ENCODE measurements at regions not wholly inside any gene's neighbourhood (a gene's known extent, or its start where the extent isn't known, plus 50 kb on each side); places are given as distances from the start of the nearest gene placed in this dataset.
"Not testable (repeated sequence)": the region's sequence is repeated elsewhere in the genome, so short reads cannot be mapped to it uniquely, and the experiment has no call there.

DNA sequence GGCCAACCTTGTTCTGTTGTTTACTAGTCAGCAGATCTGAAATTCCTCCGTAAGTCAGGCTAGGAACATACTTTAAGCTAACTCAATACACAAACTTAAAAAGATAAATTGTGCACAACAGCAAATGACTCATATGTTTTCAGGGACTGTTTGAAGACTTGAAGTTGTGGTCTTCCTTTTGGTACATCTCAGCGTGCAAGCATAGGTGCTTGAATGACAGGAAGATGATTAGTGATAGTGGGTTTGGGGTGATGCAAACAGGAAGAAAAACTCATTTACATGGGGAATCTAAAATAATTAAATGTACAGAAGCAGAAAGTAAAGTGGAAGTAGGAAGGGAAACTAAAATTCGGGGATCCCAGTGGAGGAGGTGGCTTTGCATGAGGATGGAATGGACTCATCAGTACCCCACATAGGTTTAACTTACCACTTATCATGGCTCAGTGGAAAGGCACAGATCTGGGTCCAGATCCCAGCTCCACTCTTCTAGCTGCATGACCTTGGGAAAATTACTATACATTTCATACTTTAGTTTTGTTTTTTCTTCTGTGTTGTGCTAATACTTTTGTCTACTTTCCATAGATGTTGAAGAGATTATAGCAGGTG lies 122.3 kb downstream of the XCL2 start:
- DNase-seq (ENCODE audit: low read depth in 2 of 2, low spot score in 1 of 2): no peak

DNA sequence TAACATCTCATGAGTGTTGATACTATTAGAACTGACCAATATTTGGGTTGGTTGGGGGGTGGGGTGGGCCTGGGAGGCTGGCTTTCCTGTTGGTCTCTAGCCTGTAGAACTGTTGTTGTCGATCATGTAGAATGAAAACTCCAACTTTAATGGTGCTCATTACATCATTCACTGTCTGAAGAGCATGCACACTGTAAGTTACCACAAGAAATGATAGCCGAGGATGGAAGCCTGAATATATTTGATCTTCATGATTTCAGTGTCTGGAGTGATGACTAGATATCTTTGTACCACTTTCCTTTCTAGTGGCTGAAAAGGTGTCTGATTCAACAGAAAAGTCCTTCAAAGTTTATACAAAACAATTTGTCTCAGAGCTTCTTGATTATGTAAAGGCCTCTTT lies 123.6 kb downstream of the XCL2 start:
- DNase-seq (ENCODE audit: low read depth in 2 of 2, low spot score in 1 of 2): no peak

DNA sequence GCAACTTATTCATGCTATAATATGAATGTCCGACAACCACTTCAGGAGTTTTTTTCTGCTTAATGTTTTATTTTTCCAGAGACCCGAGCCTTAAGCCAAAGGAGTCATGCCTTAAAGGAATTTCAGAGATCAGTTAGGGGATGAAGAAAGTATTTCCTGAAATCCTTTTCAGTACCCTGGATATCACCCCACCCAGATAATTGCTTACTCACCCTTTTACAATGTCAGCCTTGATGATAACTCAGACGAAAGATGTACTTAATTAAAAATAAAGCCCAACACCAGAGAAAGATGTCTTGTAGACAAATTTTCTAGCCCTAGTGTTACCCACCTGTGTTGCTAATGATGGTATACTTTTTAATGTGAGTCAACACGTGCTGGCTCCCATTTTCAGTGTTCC lies 124.1 kb downstream of the XCL2 start:
- DNase-seq (ENCODE audit: low read depth in 2 of 2, low spot score in 1 of 2): no peak

DNA sequence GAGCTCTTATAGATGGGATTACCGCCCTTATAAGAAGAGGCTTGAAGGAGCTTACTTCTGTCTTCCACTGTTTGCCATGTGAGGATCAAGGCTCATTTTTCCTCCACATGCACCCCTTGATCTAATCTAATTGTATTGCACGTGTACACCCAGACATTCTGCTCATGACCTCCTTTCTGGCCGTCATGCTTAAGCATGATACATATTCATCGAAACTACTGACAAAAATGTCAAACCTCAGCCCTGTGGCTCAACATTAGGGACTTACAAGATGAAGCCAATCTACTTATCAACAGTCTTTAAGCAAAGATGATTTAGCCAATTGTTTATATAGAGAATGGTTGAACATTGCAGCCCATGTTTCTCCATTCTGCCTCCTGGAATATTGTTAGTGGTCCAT lies 127.6 kb downstream of the XCL2 start:
- no peak for DNase-seq (ENCODE audit: low read depth in 2 of 2, low spot score in 1 of 2)

DNA sequence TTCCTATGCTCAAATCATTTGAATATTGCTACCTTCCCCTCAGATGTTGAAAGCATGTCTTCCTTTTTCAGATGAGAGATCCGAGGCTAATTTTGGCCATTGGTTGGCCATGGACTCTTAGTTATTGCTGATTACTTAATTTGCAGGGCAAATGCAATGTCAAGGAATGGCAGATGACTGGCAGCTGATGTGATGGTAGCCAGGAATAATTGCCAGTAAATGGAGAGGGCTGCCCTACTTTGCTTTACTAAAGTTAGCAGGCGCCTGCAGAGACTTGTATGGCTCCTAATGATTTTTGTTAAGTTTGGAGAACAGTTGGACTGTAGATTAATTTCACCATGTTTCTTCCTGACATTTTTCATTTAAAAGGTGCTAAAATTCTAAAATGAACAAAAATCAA lies 128.9 kb downstream of the XCL2 start:
- no peak for DNase-seq (ENCODE audit: low read depth in 2 of 2, low spot score in 1 of 2)

DNA sequence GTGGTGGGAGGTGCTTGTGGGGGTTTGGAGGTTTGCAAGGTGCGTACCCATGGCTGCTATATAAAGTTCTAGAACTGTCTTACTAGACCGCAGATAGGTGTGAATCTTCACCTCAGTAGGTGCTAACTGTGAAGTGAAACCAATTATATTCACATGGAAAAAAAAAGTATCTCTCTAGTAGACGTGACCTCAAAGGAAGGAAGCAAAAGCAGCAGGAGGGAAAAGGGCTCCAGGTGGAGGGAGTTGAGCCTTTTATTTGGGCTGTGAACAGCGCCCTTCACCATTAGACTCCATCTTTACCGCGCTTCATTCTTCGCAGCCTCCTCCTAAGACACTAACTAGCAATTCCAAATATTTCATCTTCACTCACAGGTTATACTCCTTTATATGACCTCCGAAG lies 129.8 kb downstream of the TBX19 start:
- DNase-seq (ENCODE audit: low read depth in 2 of 2, low spot score in 1 of 2): no peak

DNA sequence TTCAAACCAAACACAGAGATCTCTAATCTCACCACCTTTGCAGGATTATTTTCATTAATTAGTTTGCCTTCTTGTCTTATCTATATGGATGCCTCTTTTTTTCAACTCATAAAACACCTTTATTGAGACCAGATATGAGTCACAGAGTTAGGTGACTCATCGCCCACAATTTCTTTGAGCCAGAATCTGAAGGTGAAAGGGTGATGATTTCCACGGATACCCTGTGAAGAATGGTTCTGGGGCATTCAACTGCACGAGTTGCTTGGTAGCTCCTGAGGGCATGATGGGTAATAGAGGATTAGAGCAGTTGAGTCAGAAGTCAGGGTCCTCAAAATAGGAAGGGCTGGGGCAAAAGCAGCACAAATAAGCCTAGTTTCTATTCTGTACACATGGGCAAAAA lies 128.2 kb downstream of the TBX19 start:
- DNase-seq (ENCODE audit: low read depth in 2 of 2, low spot score in 1 of 2): peak; percentile 46 to 47

DNA sequence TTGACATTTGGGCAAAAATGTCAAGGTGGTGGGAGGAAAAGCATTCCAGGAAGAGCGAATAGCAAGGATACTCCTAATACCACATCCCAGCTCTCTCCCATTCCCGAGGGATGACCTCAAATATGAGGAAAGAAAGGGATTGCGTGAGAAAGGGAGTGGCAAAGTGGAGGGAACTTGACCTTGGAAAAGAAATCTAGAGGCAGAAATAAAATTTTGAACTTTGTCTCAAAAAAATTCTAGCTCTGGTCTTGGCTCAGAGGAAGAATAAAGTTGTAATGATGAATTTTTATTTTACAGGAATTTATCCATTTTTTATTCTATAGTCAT lies 127.8 kb downstream of the TBX19 start:
- DNase-seq (ENCODE audit: low read depth in 2 of 2, low spot score in 1 of 2): no peak

DNA sequence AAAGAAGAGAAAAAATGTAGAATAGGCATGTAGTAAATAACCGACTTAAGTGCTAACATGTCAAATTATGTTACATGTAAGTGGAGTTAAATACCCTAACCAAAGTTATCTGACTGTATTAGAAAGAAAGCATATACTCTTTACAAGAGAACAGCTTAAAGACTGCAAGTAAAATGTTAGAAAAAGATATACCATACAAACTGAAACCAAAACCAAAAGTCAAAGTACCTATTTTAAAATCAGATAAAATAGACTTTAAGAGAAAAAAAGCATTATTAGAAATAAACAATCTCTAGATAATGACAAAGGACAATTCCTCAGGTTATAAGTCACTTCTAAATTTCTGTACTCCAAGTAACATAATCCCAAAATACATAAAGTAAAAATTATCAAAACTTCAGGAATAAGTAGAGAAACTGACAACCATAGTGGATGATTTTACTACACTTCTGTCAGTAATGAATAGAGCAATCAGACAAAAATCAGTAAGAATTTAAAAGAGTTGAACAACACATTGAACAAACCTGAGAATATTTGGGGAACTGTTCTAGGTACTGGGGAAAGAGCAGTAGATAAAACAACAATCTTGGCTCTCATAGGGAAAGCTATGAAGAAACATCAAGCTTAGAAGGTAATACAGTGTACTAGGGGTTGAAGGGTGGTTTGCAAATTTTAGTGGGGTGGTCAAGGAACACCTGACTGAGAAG lies 127.3 kb downstream of the TBX19 start:
- DNase-seq (ENCODE audit: low read depth in 2 of 2, low spot score in 1 of 2): no peak

DNA sequence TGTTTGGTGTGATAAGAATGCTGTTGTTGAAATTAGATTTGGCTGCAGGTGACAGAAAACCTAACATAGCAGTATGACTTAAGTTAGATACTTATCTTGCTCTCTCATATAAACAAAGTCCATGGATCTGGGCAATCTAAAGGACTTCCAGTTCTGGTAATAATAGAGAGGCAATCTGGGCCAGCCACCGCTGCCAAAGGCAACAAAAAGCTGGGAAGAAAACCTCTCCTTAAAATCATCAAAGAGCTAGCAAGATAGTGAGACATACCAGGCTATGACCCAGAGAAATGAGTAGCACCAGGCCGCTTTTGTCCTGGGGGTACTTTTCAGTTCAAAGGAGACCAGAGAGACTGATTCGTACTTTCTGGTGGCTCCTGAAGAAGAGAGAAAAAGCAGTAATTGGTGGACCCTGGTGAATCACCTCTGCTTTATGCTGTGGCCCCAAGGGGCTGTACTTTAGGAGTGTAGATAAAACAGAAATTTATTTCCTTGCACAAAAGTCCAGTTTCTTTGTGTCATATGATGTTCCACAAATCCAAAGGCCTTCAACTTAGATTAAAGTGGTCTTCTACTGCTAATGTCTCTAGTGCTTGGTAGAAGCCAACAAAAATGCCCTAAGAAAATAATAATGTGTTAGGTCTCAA lies 125.4 kb downstream of the TBX19 start:
- no peak for DNase-seq (ENCODE audit: low read depth in 2 of 2, low spot score in 1 of 2)

DNA sequence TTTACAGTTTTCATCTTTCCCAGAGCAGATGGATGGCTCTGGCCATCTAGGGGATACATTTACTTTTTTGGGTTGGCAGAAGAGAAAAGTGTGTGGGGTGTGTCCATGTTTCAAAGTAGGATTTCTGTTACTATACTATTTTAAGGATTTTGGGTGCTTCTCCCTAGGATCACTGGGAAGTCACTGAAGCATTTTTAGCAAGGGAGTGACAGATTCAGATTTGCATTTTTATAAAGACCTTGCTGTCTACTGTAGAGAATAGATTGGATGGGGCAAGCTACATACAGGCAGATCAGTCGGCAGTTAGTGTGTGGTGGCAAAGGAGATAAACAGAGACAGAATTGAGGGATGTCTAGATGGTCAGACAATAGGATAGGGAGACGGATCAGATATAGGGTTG lies 122.5 kb downstream of the TBX19 start:
- DNase-seq (ENCODE audit: low read depth in 2 of 2, low spot score in 1 of 2): no peak

DNA sequence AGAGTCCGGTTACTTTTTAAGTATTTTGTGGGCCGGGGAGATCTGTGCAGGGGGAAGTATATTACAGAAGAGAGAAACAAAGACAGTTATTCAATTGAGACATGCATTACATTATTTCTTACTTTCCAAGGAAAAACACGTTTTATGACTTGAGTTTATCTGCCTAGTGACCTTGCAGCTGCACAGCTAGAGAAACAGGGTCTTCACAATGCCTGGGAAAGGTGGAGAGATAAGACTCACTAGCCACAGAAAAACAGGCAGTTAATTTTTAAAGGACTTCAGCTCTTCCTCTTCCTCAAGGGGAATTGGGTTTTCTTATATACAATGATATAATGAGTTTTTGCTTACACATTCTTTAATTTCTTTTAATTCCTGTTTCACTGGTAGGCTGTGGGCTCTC lies 121.8 kb downstream of the TBX19 start:
- not testable (repeated sequence) for DNase-seq (ENCODE audit: low read depth in 2 of 2, low spot score in 1 of 2)

DNA sequence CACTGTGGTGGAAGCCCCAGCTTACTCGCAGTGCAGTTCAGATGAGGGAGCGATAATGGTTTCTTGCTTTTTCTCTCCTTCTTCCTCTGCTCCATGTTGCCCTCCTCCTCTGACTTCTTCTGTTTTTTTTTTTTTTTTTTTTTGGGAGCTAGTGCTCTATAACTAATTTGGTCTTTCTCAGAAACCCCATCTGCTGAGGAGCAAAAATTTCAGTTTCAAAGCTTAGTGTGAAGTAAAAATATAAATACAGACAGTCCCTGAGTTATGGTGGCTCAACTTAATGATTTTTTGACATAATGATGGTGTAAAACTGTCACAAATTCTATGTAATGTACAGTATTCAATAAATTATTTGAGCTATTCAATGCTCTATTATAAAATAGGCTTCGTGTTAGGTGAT lies 120.7 kb downstream of the TBX19 start:
- no peak for DNase-seq (ENCODE audit: low read depth in 2 of 2, low spot score in 1 of 2)

DNA sequence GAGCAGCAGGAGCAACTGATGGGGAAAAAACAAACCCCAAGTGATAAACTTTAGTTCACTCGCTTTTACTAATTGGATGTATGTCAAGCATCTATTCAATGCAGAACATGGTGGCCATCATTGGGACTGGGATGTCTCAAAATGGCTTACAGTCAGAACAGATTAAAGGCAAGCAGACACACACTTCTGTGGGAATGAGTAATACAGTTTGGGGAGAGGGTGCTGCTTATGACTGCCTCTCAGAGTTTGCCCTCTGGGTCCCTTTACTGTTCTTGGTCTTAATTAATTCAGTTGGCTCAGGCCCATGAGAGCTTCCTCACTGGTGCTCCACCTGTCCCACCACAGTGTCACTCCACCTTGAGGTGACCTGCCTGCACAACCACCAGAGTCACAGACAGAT lies 119.5 kb downstream of the TBX19 start:
- no peak for DNase-seq (ENCODE audit: low read depth in 2 of 2, low spot score in 1 of 2)

DNA sequence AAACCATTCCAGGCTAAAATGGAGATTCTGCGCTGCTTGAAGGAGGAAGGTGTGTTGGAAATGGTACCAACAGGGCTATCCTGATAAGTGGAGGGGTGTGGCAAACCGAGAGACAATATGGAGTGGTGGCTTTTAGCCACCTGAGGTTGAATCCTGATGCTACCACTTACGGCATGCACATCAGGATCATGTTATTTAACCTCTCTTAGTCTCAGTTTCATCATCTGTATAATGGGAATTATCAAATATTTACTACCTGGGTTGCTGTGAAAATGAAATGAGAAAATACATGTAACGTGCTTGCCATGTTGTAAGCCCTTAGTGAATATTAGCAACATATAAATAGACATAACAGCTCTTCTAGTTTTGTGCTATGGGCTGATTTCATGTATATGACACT lies 117.1 kb downstream of the TBX19 start:
- no peak for DNase-seq (ENCODE audit: low read depth in 2 of 2, low spot score in 1 of 2)

DNA sequence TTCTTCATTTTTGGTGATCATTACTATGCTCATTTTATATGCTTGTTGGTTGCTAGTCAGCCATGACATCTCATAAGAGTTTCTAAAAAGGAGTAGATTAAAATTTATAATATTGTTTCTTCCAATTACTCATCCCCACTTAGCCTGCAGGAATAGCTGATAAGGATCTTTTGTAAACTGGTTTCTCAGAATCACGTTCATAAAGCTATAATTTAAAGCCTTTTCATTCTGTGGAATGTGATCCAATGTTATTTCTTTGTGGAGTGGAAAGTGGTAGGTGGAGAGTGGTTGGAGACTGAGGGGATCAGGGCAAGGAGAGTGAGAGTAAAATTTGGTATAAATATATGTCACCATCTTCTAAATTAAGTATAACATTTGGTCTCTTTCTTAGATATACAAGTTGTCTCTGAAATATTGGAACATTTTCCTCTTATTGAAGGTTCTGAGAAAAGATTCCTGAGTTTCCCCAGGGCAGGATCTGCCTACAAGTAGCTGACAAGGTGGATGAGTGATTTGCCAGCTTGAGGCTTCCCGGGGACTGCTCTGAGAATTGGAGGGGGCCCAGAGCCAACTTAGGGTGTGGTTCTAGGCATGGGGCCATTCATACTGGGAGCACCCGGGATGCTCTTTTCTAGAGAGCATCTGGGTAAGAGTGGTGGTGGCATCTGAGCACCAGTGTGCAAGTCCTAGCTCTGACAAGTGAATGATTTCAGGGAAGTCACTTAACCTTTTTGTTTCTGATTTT lies 116.4 kb downstream of the TBX19 start:
- DNase-seq (ENCODE audit: low read depth in 2 of 2, low spot score in 1 of 2): no peak

DNA sequence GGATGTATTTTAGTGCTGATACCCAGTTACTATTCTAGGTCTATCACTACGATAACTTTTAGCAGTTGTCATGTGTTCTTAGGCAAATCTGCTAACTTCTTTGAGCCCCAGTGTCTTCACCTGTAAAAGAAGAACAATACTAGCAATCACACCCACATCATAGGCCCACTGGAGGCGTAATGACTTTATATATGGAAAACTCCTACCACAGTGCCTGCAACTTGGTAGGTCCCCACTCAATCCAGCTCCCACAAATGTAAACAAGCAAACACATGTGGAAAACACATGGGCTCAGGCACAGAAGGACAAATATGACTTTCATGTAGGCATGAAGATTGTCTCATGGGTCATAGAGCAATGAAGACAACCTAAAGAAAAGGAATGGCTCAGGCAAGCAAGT lies 115.8 kb downstream of the TBX19 start:
- no peak for DNase-seq (ENCODE audit: low read depth in 2 of 2, low spot score in 1 of 2)

DNA sequence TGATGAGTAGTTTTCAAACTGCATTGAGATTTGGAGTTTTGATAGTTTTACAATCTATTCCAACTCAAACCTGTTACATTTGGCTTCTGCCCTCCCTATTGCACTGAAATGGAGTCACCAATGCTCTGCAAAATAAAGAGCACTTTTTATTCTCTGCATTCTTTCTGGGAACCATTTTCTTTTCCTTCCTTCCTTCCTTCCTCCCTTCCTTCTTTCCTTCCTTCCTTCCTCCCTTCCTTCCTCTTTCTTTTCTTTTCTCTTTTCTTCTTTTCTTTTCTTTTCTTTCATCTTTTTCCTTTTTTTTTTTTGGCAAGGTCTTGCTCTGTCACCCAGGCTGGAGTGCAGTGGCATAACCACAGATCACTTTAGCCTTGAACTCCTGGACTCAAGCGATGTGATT lies 114.2 kb downstream of the TBX19 start:
- DNase-seq (ENCODE audit: low read depth in 2 of 2, low spot score in 1 of 2): no peak

DNA sequence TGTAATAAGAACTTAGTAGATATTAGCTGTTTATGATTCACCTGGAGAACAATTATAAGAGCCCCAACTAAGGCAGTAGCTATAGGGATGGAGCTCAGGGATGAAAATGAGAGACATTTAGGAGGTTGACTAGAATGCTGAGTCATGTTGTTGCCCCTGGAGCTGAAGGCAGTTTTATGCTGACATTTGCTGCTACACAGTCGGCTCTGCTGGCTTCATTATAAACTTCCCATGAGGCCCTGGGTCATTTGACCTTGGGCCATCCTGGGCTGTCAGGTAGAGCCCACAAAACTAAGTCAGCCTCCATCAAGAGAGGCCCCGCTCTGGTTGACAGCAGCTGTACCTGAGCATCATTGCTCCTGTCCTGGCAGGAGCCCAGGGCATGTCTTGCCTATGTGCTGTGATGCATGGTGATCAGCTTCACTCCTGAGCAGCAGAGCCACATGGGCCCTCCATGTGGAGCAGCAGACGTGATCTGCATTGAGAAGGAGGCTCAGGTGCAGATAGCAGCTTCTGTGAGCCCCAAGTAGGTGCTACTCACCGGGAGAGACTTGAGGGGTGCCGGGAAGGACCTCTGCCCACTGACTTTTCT lies 112.4 kb downstream of the TBX19 start:
- no peak for DNase-seq (ENCODE audit: low read depth in 2 of 2, low spot score in 1 of 2)

DNA sequence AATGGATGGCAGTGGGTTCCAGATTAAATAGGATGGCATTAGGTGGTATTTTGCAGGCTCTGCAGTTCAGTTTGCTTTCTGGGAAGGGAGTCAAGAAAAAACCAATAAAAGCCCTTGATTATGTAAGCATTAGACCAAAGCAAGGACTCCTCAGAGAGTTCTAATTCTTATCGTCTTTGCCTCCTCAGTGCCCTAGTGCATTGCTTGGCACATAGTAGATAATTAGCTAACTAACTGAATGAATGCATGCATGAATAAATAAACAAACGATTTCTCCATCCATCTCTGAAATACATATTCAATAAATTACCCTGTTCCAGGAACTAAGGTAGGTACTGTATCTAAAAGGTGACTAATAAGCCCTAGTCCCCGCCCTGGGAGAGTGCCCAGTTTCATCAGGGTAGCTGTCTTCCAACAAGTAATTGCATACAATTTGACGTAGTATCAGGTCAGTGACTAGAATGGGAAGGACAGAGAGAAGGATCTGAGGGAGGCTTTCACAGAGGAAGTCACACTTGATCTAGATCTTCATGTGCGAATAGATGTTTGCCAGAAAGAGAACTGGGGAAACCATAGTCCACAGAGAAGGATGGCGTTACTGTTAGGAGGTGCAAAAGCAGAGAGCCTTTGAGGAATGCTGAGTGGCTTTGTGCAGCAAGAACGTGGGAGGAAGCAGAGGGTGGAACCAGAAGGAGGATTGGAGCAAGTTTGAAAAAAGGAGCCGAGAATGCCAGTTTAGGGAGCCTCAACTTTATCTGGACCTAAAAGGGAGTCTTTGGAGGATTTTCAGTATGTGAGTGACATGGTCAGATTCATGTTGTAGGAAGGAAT lies 111.4 kb downstream of the TBX19 start:
- DNase-seq (ENCODE audit: low read depth in 2 of 2, low spot score in 1 of 2): no peak

DNA sequence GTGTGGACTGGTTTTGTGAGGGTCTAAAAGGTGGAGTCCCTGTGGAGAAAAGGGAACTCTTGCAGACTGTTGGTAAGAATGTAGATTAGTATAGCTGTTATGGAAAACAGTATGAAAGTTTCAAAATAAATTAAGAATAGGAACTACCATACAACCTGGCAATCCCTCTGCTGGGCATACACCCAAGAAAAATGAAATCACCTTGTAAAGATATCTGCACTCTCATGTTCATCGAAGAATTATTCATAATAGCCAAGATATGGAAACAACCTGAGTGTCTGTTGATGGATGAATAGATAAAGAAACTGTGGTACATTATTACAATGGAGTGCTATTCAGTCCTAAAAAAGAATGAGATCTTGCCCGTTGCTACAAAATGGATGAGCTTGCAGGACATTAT lies 109.6 kb downstream of the TBX19 start:
- no peak for DNase-seq (ENCODE audit: low read depth in 2 of 2, low spot score in 1 of 2)
